K562 (cell line): ENCODE measurements at regions not wholly inside any gene's neighbourhood (a gene's known extent, or its start where the extent isn't known, plus 50 kb on each side); places are given as distances from the start of the nearest gene placed in this dataset.

ENCODE experiments used
- ATAC-seq: fragments of 200-7000 bp; cut with Tn5 transposase; 3 replicates; pipeline ENCODE4 v1.9.1; 2020; ENCODE audit warnings: moderate library complexity
- BruUV-seq: library from RNA; stranded (reverse); fragments of 400-500 nt; replicated peaks from 2 replicates; lab custom pipeline; 2021; lab: Mats Ljungman, UMichigan
- CTCF ChIA-PET: fragments of 300-600 bp; formaldehyde crosslinking; extraction: SDS; loops from one replicate; lab custom pipeline; 2021; ENCODE audit warnings: low intra/inter-chr PET ratio; lab: Yijun Ruan, JAX
- POLR2A ChIA-PET: fragments of 300-600, 350-650 bp; sonication (Branson Sonifier 250); formaldehyde crosslinking; extraction: SDS; loops from one replicate; lab custom pipeline; 2021; ENCODE audit warnings: antibody characterized with exemption, inconsistent platforms; lab: Yijun Ruan, JAX
- DNase-seq, 4 experiments: peaks; one replicate each; pipeline versions ENCODE4 v3.0.0 to v3.0.0-alpha.2; 2011 to 2018; ENCODE audit warnings: low spot score in 3 of 4, mixed read lengths in 3 of 4; ENCODE audit errors: extremely low read depth in 1 of 4
- FAIRE-seq: peaks from 2 replicates; lab custom pipeline; 2011; peaks lifted over from hg19 to GRCh38; lab: Jason Lieb, UNC
- H2AFZ ChIP-seq: 2 replicates; pipeline ENCODE4 v1.6.0; 2011; ENCODE audit warnings: low read depth, low read length, control low read depth, inconsistent platforms
- H3K27ac ChIP-seq: fragments of 200-600 bp; 3 replicates; pipeline ENCODE4 v1.8.0; 2011; ENCODE audit warnings: low read depth, mild to moderate bottlenecking, control low read depth, inconsistent platforms, low read length, moderate library complexity, mixed read lengths; ENCODE audit errors: extremely low read depth
- H3K27me3 ChIP-seq, 2 experiments: fragments of 300-600 bp in 1 of 2; 2 replicates in 1 of 2; 3 replicates in 1 of 2; pipeline versions ENCODE4 v1.6.0 to v1.8.0; 2011; ENCODE audit warnings: inconsistent platforms in 2 of 2, low read length in 2 of 2, mild to moderate bottlenecking in 1 of 2, mixed read lengths in 1 of 2, moderate library complexity in 1 of 2; ENCODE audit not compliant: control insufficient read depth in 2 of 2, insufficient read depth in 2 of 2
- H3K36me3 ChIP-seq: fragments of 300-600 bp; 3 replicates; pipeline ENCODE4 v1.8.0; 2011; ENCODE audit warnings: mild to moderate bottlenecking, low read length, inconsistent platforms; ENCODE audit not compliant: control insufficient read depth, insufficient read depth
- H3K4me1 ChIP-seq, 2 experiments: fragments of 200-600 bp in 1 of 2; replicated peaks in 1 of 2; 2 replicates in 1 of 2; 3 replicates in 1 of 2; pipeline versions ENCODE4 v1.5.1 to v1.8.0; 2011; ENCODE audit warnings: inconsistent platforms in 2 of 2, low read length in 2 of 2, mild to moderate bottlenecking in 1 of 2, mixed read lengths in 1 of 2, moderate library complexity in 1 of 2; ENCODE audit not compliant: control insufficient read depth in 2 of 2, insufficient read depth in 2 of 2
- H3K4me2 ChIP-seq: 2 replicates; pipeline ENCODE4 v1.6.1; 2011; ENCODE audit warnings: low read length, control low read depth, inconsistent platforms, mixed read lengths; ENCODE audit not compliant: insufficient read depth
- H3K4me3 ChIP-seq: fragments of 200-600 bp; sonication (generic), shearing (Covaris generic); 2 replicates; pipeline ENCODE4 v1.5.1; 2016; ENCODE audit warnings: control low read depth, inconsistent platforms
- H3K79me2 ChIP-seq: fragments of 200-600 bp; 3 replicates; pipeline ENCODE4 v1.8.0; 2011; ENCODE audit warnings: low read length, inconsistent platforms; ENCODE audit not compliant: control insufficient read depth, insufficient read depth
- H3K9ac ChIP-seq, 2 experiments: 2 replicates each; pipeline versions ENCODE4 v1.6.0 to v1.6.1; 2011; ENCODE audit warnings: low read depth in 2 of 2, low read length in 2 of 2, control low read depth in 1 of 2, inconsistent platforms in 1 of 2, mild to moderate bottlenecking in 1 of 2, mixed read lengths in 1 of 2; ENCODE audit not compliant: insufficient read depth in 1 of 2
- H3K9me1 ChIP-seq: one replicate; pipeline ENCODE4 v1.6.0; 2011; ENCODE audit warnings: inconsistent platforms, mild to moderate bottlenecking, low read length, moderate library complexity; ENCODE audit not compliant: control insufficient read depth, insufficient read depth
- H3K9me3 ChIP-seq: replicated peaks from 2 replicates; pipeline ENCODE4 v1.5.1; 2011; ENCODE audit warnings: low read depth, low read length, inconsistent platforms; ENCODE audit not compliant: control insufficient read depth, insufficient read depth
- H4K20me1 ChIP-seq: replicated peaks from 2 replicates; pipeline ENCODE4 v1.6.1; 2011; ENCODE audit warnings: low read length, inconsistent platforms, mixed read lengths; ENCODE audit not compliant: control insufficient read depth, insufficient read depth
- BRCA1 ChIP-seq, 2 experiments: fragments of 450-650 bp in 1 of 2; sonication (generic) in 1 of 2; formaldehyde crosslinking in 1 of 2; IDR thresholded peaks; 2 replicates each; pipeline versions ENCODE4 v1.5.0 to v1.6.1; 2017 to 2020; ENCODE audit warnings: mild to moderate bottlenecking in 1 of 2, missing genetic modification reagents in 1 of 2
- CHD4 ChIP-seq: fragments of 200-600 bp; sonication (generic); IDR thresholded peaks from 3 replicates; pipeline ENCODE4 v1.6.1; 2012; ENCODE audit warnings: low read depth, mild to moderate bottlenecking, mixed read lengths, low read length, inconsistent platforms; ENCODE audit not compliant: insufficient read depth, insufficient replicate concordance, poor library complexity, severe bottlenecking
- CTBP1 ChIP-seq: fragments of 450-650 bp; IDR thresholded peaks from 2 replicates; pipeline ENCODE4 v1.6.1; 2016; ENCODE audit warnings: borderline replicate concordance
- NCOA2 ChIP-seq, 2 experiments: fragments of 450-650 bp; IDR thresholded peaks; 2 replicates each; pipeline ENCODE4 v1.6.1; 2018; ENCODE audit warnings: mild to moderate bottlenecking in 2 of 2, moderate library complexity in 1 of 2; ENCODE audit not compliant: partially characterized antibody in 2 of 2
- YBX1 ChIP-seq: fragments of 450-650 bp; IDR thresholded peaks from 2 replicates; pipeline ENCODE4 v1.7.1; 2016; ENCODE audit warnings: mild to moderate bottlenecking
- WGBS: fragments of 100-300 bp; shearing (Covaris generic); methylation state at CpG from one replicate; pipeline ENCODE4 v1.1.6; 2016; ENCODE audit warnings: low coverage, mixed read lengths; ENCODE audit not compliant: insufficient coverage; ENCODE audit errors: missing lambda C conversion rate; 5-methylcytosine and 5-hydroxymethylcytosine counted together
- in situ Hi-C: fragments of 300-500 bp; cut with MboI; formaldehyde crosslinking; loops from 4 replicates; pipeline ENCODE4 v1.15.0; 2018; ENCODE audit warnings: inconsistent platforms, mixed read lengths
- intact Hi-C: fragments of 100-400 bp; cut with micrococcal nuclease; formaldehyde crosslinking; loops from 2 replicates; pipeline ENCODE4 v1.14.2; 2022
- TF ChIP-seq, protein P1 (sequence below), 2 experiments: fragments of 450-650 bp in 1 of 2; sonication (generic) in 1 of 2; formaldehyde crosslinking in 1 of 2; IDR thresholded peaks; 2 replicates each; pipeline versions ENCODE4 v1.7.1 to v1.9.0; 2016 to 2022; ENCODE audit warnings: inconsistent platforms in 1 of 2, mild to moderate bottlenecking in 1 of 2, missing genetic modification reagents in 1 of 2
- TF ChIP-seq, protein P2 (sequence below): fragments of 450-650 bp; IDR thresholded peaks from 2 replicates; pipeline ENCODE4 v1.7.1; 2018; ENCODE audit warnings: mild to moderate bottlenecking, low read depth; ENCODE audit not compliant: partially characterized antibody
- TF ChIP-seq, protein P3 (sequence below): fragments of 450-650 bp; IDR thresholded peaks from 2 replicates; pipeline ENCODE4 v1.6.1; 2016

DNA sequence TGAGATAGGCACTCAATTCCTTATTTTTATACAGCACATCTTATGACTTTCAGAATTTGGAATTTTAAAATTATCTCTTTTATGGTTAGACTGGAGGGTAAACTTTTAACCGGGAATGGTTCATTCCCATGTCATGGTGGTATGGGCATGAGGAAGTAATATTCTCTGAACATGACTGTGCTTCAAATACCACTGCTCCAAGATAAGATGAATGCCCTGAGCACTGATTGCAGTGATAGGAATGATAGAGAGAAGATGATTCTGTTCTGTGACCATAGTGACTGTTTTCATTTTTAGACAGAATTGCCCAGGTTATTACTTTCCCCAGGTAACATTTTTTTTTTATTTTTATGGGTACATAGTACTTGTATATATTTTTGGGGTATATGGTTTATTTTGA lies 187.4 kb downstream of the ATOH1 start:
- intact Hi-C loops (no loop called here), in situ Hi-C loops (no loop called here)
- no peaks in the 10 kb centered on the region; the same call in 1 of the 2 replicates for H3K9me3 ChIP-seq
- H2AFZ ChIP-seq = no peak overlapping the region
- BruUV-seq = no TSS peak
- ATAC-seq (no peak), DNase-seq (no peak), FAIRE-seq (no peak)
- H3K9ac ChIP-seq = no peak overlapping the region
- H3K27me3 ChIP-seq = no peaks in the 10 kb centered on the region
- no peak overlapping the region for H3K27ac ChIP-seq
- H3K4me3 ChIP-seq = no peak overlapping the region
- H3K9me1 ChIP-seq = no peaks in the 10 kb centered on the region
- H3K4me2 ChIP-seq = no peak overlapping the region
- POLR2A ChIA-PET = no interaction called here
- 21% methylated on average over 1 of the region's 1 CpG for WGBS
- H4K20me1 ChIP-seq = no peaks in the 10 kb centered on the region
- H3K79me2 ChIP-seq = no peaks in the 10 kb centered on the region
- no peaks in the 10 kb centered on the region for H3K36me3 ChIP-seq
- H3K4me1 ChIP-seq = peaks cover 0 to 2% of the 10 kb centered on the region in 2 experiments; a peak in 1 of 5 replicates
- CTCF ChIA-PET = no interaction called here
- no peak for TF ChIP-seq CHD4
- TF ChIP-seq BRCA1 (IDR thresholded peaks at IDR 0.05) = no peak
- no peak for TF ChIP-seq BRCA1 (CRISPR knock-in tag; IDR thresholded peaks at IDR 0.05)
- TF ChIP-seq, protein P1, sequence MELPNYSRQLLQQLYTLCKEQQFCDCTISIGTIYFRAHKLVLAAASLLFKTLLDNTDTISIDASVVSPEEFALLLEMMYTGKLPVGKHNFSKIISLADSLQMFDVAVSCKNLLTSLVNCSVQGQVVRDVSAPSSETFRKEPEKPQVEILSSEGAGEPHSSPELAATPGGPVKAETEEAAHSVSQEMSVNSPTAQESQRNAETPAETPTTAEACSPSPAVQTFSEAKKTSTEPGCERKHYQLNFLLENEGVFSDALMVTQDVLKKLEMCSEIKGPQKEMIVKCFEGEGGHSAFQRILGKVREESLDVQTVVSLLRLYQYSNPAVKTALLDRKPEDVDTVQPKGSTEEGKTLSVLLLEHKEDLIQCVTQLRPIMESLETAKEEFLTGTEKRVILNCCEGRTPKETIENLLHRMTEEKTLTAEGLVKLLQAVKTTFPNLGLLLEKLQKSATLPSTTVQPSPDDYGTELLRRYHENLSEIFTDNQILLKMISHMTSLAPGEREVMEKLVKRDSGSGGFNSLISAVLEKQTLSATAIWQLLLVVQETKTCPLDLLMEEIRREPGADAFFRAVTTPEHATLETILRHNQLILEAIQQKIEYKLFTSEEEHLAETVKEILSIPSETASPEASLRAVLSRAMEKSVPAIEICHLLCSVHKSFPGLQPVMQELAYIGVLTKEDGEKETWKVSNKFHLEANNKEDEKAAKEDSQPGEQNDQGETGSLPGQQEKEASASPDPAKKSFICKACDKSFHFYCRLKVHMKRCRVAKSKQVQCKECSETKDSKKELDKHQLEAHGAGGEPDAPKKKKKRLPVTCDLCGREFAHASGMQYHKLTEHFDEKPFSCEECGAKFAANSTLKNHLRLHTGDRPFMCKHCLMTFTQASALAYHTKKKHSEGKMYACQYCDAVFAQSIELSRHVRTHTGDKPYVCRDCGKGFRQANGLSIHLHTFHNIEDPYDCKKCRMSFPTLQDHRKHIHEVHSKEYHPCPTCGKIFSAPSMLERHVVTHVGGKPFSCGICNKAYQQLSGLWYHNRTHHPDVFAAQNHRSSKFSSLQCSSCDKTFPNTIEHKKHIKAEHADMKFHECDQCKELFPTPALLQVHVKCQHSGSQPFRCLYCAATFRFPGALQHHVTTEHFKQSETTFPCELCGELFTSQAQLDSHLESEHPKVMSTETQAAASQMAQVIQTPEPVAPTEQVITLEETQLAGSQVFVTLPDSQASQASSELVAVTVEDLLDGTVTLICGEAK (IDR thresholded peaks at IDR 0.05) = no peak
- TF ChIP-seq, protein P1 (CRISPR knock-in tag; IDR thresholded peaks at IDR 0.05) = no peak
- no peak for TF ChIP-seq NCOA2 (IDR thresholded peaks at IDR 0.05; ENCODE audit: partially characterized antibody in 2 of 2)
- TF ChIP-seq, protein P2, sequence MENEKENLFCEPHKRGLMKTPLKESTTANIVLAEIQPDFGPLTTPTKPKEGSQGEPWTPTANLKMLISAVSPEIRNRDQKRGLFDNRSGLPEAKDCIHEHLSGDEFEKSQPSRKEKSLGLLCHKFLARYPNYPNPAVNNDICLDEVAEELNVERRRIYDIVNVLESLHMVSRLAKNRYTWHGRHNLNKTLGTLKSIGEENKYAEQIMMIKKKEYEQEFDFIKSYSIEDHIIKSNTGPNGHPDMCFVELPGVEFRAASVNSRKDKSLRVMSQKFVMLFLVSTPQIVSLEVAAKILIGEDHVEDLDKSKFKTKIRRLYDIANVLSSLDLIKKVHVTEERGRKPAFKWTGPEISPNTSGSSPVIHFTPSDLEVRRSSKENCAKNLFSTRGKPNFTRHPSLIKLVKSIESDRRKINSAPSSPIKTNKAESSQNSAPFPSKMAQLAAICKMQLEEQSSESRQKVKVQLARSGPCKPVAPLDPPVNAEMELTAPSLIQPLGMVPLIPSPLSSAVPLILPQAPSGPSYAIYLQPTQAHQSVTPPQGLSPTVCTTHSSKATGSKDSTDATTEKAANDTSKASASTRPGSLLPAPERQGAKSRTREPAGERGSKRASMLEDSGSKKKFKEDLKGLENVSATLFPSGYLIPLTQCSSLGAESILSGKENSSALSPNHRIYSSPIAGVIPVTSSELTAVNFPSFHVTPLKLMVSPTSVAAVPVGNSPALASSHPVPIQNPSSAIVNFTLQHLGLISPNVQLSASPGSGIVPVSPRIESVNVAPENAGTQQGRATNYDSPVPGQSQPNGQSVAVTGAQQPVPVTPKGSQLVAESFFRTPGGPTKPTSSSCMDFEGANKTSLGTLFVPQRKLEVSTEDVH = no peak
- TF ChIP-seq, protein P3, sequence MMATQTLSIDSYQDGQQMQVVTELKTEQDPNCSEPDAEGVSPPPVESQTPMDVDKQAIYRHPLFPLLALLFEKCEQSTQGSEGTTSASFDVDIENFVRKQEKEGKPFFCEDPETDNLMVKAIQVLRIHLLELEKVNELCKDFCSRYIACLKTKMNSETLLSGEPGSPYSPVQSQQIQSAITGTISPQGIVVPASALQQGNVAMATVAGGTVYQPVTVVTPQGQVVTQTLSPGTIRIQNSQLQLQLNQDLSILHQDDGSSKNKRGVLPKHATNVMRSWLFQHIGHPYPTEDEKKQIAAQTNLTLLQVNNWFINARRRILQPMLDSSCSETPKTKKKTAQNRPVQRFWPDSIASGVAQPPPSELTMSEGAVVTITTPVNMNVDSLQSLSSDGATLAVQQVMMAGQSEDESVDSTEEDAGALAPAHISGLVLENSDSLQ = no peak
- no peak for TF ChIP-seq CTBP1
- no peak for TF ChIP-seq YBX1
